CD14-positive monocyte (primary cell): ENCODE measurements at regions not wholly inside any gene's neighbourhood (a gene's known extent, or its start where the extent isn't known, plus 50 kb on each side); places are given as distances from the start of the nearest gene placed in this dataset.

ENCODE experiments used
- DNase-seq, 3 donors: peaks; one replicate each; pipeline ENCODE4 v3.0.0-alpha.2; 2011 to 2022
- H2AFZ ChIP-seq: 2 replicates; pipeline ENCODE4 v1.6.0; 2012; ENCODE audit warnings: mild to moderate bottlenecking, low read depth, low read length, inconsistent platforms; ENCODE audit not compliant: insufficient read depth, poor library complexity, severe bottlenecking
- H3K27ac ChIP-seq, 2 donors: 1 replicate in 1 of 2; 2 replicates in 1 of 2; pipeline ENCODE4 v1.5.1; 2012 to 2013; ENCODE audit warnings: low read length in 2 of 2, control low read depth in 1 of 2, inconsistent platforms in 1 of 2, low read depth in 1 of 2, mild to moderate bottlenecking in 1 of 2
- H3K27me3 ChIP-seq, 2 donors: one replicate each; pipeline versions ENCODE4 v1.6.0 to v1.6.1; 2011 to 2013; ENCODE audit warnings: low read length in 2 of 2; ENCODE audit not compliant: control insufficient read depth in 2 of 2, insufficient read depth in 2 of 2
- H3K36me3 ChIP-seq, 2 donors: replicated peaks in 1 of 2; 1 replicate in 1 of 2; 2 replicates in 1 of 2; pipeline versions ENCODE4 v1.5.1 to v1.6.1; 2012 to 2013; ENCODE audit warnings: low read length in 2 of 2, control low read depth in 1 of 2, inconsistent platforms in 1 of 2, mild to moderate bottlenecking in 1 of 2; ENCODE audit not compliant: insufficient read depth in 2 of 2, control insufficient read depth in 1 of 2
- H3K4me1 ChIP-seq, 2 donors: 1 replicate in 1 of 2; 2 replicates in 1 of 2; pipeline versions ENCODE4 v1.5.1 to v1.6.1; 2012 to 2013; ENCODE audit warnings: low read length in 2 of 2, control low read depth in 1 of 2, inconsistent platforms in 1 of 2, mild to moderate bottlenecking in 1 of 2, moderate library complexity in 1 of 2; ENCODE audit not compliant: insufficient read depth in 2 of 2, control insufficient read depth in 1 of 2
- H3K4me2 ChIP-seq: replicated peaks from 2 replicates; pipeline ENCODE3; 2012; ENCODE audit warnings: low read length, moderate library complexity, mild to moderate bottlenecking; ENCODE audit not compliant: poor library complexity, severe bottlenecking; ENCODE audit errors: extremely low read depth
- H3K4me3 ChIP-seq, 3 experiments: fragments of 200-600 bp in 1 of 3; sonication (generic) in 1 of 3; replicated peaks in 1 of 3; 1 replicate in 2 of 3; 2 replicates in 1 of 3; pipeline ENCODE4 v1.5.1; 2011 to 2013; ENCODE audit warnings: low read length in 3 of 3, mild to moderate bottlenecking in 3 of 3, control low read depth in 2 of 3, low read depth in 2 of 3, inconsistent platforms in 1 of 3, moderate library complexity in 1 of 3
- H3K79me2 ChIP-seq: 2 replicates; pipeline ENCODE4 v1.6.0; 2012; ENCODE audit warnings: mild to moderate bottlenecking, control low read depth, inconsistent platforms, low read length, moderate library complexity; ENCODE audit not compliant: insufficient read depth
- H3K9ac ChIP-seq: 2 replicates; pipeline ENCODE4 v1.6.0; 2017; ENCODE audit warnings: low read length, mild to moderate bottlenecking; ENCODE audit not compliant: insufficient read depth, poor library complexity, severe bottlenecking
- H3K9me3 ChIP-seq, 2 donors: replicated peaks in 1 of 2; 1 replicate in 1 of 2; 2 replicates in 1 of 2; pipeline versions ENCODE4 v1.5.1 to v1.6.1; 2012 to 2013; ENCODE audit warnings: low read length in 2 of 2, control low read depth in 1 of 2; ENCODE audit not compliant: control insufficient read depth in 1 of 2, insufficient read depth in 1 of 2
- H4K20me1 ChIP-seq: 2 replicates; pipeline ENCODE4 v1.6.0; 2012; ENCODE audit warnings: mild to moderate bottlenecking, low read length, control low read depth, moderate library complexity; ENCODE audit not compliant: insufficient read depth
- H3K27ac Mint-ChIP-seq, 7 donors: one replicate each; pipeline ENCODE4 v1.8.0; 2020; ENCODE audit warnings: mild to moderate bottlenecking in 7 of 7, mixed read lengths in 7 of 7, moderate library complexity in 6 of 7, inconsistent platforms in 2 of 7
- H3K27me3 Mint-ChIP-seq, 3 donors: one replicate each; pipeline ENCODE4 v1.8.0; 2021 to 2022; ENCODE audit warnings: low read depth in 3 of 3, mild to moderate bottlenecking in 3 of 3, mixed read lengths in 3 of 3, moderate library complexity in 3 of 3, inconsistent platforms in 1 of 3
- H3K36me3 Mint-ChIP-seq, 2 donors: one replicate each; pipeline ENCODE4 v1.8.0; 2020; ENCODE audit warnings: mixed read lengths in 2 of 2, inconsistent platforms in 1 of 2, mild to moderate bottlenecking in 1 of 2
- H3K4me1 Mint-ChIP-seq: one replicate; pipeline ENCODE4 v1.8.0; 2020; ENCODE audit warnings: mild to moderate bottlenecking, mixed read lengths
- H3K4me3 Mint-ChIP-seq, 2 donors: one replicate each; pipeline ENCODE4 v1.8.0; 2020; ENCODE audit warnings: mild to moderate bottlenecking in 2 of 2, mixed read lengths in 2 of 2, moderate library complexity in 1 of 2
- H3K9me3 Mint-ChIP-seq, 7 donors: one replicate each; pipeline ENCODE4 v1.8.0; 2020 to 2022; ENCODE audit warnings: mixed read lengths in 7 of 7, mild to moderate bottlenecking in 6 of 7, moderate library complexity in 6 of 7, inconsistent platforms in 2 of 7
- WGBS: methylation state at CpG from one replicate; pipeline ENCODE4 v1.1.5; 2013; ENCODE audit warnings: missing lambda C conversion rate; ENCODE audit not compliant: insufficient coverage; 5-methylcytosine and 5-hydroxymethylcytosine counted together
- intact Hi-C, 2 donors: fragments of 100-400 bp; cut with micrococcal nuclease; formaldehyde crosslinking; loops; one replicate each; pipeline versions ENCODE4 v1.15.0 to v1.15.1; 2023
- TF ChIP-seq, protein P1 (sequence below): fragments of 200-600 bp; IDR thresholded peaks from one replicate; pipeline ENCODE4 v1.8.0; 2022; ENCODE audit warnings: antibody characterized with exemption, mild to moderate bottlenecking

DNA sequence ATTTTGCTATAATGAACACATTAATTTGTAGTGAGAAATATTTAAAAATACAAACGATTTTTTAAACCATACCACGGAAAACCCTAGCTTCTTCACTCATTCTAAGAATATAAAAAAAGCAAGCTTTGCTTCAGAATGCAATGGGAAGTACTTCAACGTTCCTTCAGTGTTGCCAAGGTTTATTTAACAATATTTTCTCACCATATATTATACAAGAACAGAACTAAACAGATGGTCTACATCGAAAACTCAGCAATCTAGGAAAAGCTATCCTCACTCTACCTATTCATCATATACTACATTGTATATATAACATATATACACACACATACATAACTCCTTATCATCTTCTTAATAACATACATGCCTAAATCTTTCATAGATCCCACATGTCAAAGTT lies 1047.4 kb downstream of the IGSF11 start:
- no peaks in the 10 kb centered on the region for H3K4me1 ChIP-seq
- no peaks in the 10 kb centered on the region for H3K27me3 ChIP-seq
- Mint-ChIP-seq H3K27ac (no peak overlapping the region), H3K4me3 (no peak overlapping the region), H3K36me3 (no peaks in the 10 kb centered on the region), H3K27me3 (peaks cover 0 to 5% (median under 1%) of the 10 kb centered on the region in 3 donors), H3K9me3 (peaks cover 0 to 1% (median 0%) of the 10 kb centered on the region in 7 donors), H3K4me1 (peaks cover 10% of the 10 kb centered on the region)
- TF ChIP-seq, protein P1, sequence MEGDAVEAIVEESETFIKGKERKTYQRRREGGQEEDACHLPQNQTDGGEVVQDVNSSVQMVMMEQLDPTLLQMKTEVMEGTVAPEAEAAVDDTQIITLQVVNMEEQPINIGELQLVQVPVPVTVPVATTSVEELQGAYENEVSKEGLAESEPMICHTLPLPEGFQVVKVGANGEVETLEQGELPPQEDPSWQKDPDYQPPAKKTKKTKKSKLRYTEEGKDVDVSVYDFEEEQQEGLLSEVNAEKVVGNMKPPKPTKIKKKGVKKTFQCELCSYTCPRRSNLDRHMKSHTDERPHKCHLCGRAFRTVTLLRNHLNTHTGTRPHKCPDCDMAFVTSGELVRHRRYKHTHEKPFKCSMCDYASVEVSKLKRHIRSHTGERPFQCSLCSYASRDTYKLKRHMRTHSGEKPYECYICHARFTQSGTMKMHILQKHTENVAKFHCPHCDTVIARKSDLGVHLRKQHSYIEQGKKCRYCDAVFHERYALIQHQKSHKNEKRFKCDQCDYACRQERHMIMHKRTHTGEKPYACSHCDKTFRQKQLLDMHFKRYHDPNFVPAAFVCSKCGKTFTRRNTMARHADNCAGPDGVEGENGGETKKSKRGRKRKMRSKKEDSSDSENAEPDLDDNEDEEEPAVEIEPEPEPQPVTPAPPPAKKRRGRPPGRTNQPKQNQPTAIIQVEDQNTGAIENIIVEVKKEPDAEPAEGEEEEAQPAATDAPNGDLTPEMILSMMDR = no peak
- no peak overlapping the region for H3K4me3 ChIP-seq
- no peaks in the 10 kb centered on the region for H3K79me2 ChIP-seq
- intact Hi-C loops = no loop called here
- no peaks in the 10 kb centered on the region for H4K20me1 ChIP-seq
- no peaks in the 10 kb centered on the region for H3K36me3 ChIP-seq
- H2AFZ ChIP-seq = no peak overlapping the region
- H3K9me3 ChIP-seq = no peaks in the 10 kb centered on the region
- H3K4me2 ChIP-seq = no peak overlapping the region
- WGBS = 43% methylated on average over 1 of the region's 4 CpGs
- no peak overlapping the region for H3K9ac ChIP-seq
- H3K27ac ChIP-seq = no peak overlapping the region
- DNase-seq = no peak

DNA sequence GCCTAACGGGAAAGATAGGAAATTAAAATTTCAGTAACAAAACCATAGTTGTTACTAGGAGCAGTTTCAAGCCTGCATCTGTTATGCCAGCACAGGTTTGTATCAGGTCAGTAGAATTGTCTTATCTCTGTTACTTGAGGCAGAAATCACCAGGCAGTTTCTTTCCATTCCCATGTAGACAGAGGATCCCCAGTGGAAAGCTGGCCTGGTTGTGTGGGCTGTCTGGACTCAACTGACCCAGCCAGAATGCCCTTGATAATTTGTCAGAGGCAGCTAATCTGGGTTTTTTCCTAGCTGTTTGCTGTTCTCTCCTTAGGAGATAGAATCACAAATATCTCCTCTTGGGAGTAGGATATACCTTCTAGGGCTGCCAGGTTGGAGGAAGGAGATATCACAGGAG lies 1044.7 kb downstream of the IGSF11 start:
- Histone ChIP-seq H2AFZ (no peak overlapping the region), H4K20me1 (no peaks in the 10 kb centered on the region), H3K4me1 (no peaks in the 10 kb centered on the region), H3K79me2 (no peaks in the 10 kb centered on the region), H3K9me3 (no peaks in the 10 kb centered on the region), H3K27ac (no peak overlapping the region), H3K27me3 (peaks cover 0 to 5% of the 10 kb centered on the region in 2 donors), H3K4me2 (no peak overlapping the region), H3K4me3 (no peak overlapping the region), H3K36me3 (no peaks in the 10 kb centered on the region), H3K9ac (no peak overlapping the region)
- peak overlapping the region in 1 of 7 donors; percentile 0 for H3K27ac Mint-ChIP-seq
- H3K4me1 Mint-ChIP-seq = peaks cover 10% of the 10 kb centered on the region
- TF ChIP-seq, protein P1 = no peak
- intact Hi-C loops = loop anchor here in 1 of 2 donors (10.0 kb wide), 1 partner anchor 1215 kb away; no protein-coding TSS in a partner anchor
- WGBS = no CpG with 5 or more reads among the region's 1 CpG
- H3K4me3 Mint-ChIP-seq = peak overlapping the region in 1 of 2 donors; percentile 10
- DNase-seq = no peak
- H3K27me3 Mint-ChIP-seq = peaks cover 0 to 7% (median 6%) of the 10 kb centered on the region in 3 donors
- H3K9me3 Mint-ChIP-seq = peaks cover 0 to 6% (median 0%) of the 10 kb centered on the region in 7 donors
- no peaks in the 10 kb centered on the region for H3K36me3 Mint-ChIP-seq
